ENCODE measurements at regions not wholly inside any gene's neighbourhood (a gene's known extent, or its start where the extent isn't known, plus 50 kb on each side); places are given as distances from the start of the nearest gene placed in this dataset.

DNA sequence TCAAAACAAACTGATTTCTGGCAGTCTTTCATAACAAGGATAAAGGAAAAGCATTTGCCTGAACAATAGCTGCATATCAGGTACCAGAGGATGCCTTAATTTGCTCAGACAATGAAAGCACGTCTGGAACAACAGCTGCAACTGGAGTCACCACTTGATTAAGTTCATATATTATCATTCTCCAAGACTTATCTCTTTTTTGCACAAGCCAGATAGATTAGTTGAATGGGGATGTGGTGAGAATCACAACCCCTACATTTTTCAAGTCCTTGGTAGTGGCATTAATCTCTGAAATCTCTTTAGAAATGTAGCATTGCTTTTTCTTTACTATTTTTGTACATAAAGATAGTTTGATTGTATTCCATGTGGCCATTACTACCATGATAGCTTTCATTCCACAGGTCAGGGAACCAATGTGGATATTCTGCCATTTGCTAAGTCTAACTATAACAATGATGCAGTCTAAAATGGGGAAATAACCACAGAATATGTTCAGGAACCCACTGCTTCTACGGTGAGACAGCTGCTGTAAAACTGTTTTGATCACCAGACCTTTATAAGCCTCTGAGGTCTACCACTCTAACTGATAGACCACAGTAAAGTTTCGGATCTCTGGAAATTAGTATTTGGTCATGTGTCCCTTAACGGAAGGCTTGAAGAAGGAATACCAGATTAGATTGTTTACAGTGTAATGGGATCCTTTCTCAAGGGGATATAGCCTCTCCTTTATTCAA, 1176.2 kb downstream of the DNAJB9 start:
- Histone ChIP-seq H3K79me2 (ENCODE audit: control insufficient read depth, insufficient read depth, low read length) (no peaks in the 10 kb centered on the region), H2AFZ (ENCODE audit: control insufficient read depth, low read depth, low read length) (no peak overlapping the region), H3K27ac (ENCODE audit: control insufficient read depth, insufficient read depth) (no peak overlapping the region), H3K4me3 (no peak overlapping the region), H3K4me1 (ENCODE audit: control insufficient read depth, insufficient read depth, low read length) (no peaks in the 10 kb centered on the region), H3K27me3 (replicated peaks in 1 of 2; ENCODE audit: control insufficient read depth in 2 of 2, insufficient read depth in 2 of 2, low read length in 1 of 2) (no peaks in the 10 kb centered on the region), H3K9me3 (replicated peaks; ENCODE audit: control insufficient read depth, insufficient read depth, low read length) (no peaks in the 10 kb centered on the region), H3K4me2 (ENCODE audit: control insufficient read depth, insufficient read depth) (no peak overlapping the region), H3K36me3 (ENCODE audit: control insufficient read depth in 2 of 2, insufficient read depth in 2 of 2, low read length in 1 of 2) (no peaks in the 10 kb centered on the region), H3K9ac (ENCODE audit: control insufficient read depth, insufficient read depth, low read length) (no peak overlapping the region), H4K20me1 (ENCODE audit: control insufficient read depth, insufficient read depth) (no peaks in the 10 kb centered on the region)
- ATAC-seq (no peak), DNase-seq (ENCODE audit: low read depth, low spot score) (no peak), FAIRE-seq (no peak)
- 12% methylated on average over 4 of the region's 4 CpGs for WGBS (ENCODE audit: insufficient coverage, insufficient replicate concordance, low lambda C conversion rate, missing lambda C conversion rate)
- in situ Hi-C loops (cut with MboI): no loop called here
- SMC1A ChIA-PET (ENCODE audit: uncharacterized antibody, unreplicated experiment): no interaction called here
- intact Hi-C loops (cut with micrococcal nuclease; ENCODE audit: unreplicated experiment): no loop called here
- BruUV-seq (replicated peaks): no TSS peak
- CTCF ChIA-PET: no interaction called here
- POLR2A ChIA-PET: no interaction called here
- RAD21 ChIA-PET (ENCODE audit: unreplicated experiment): no interaction called here
- TF ChIP-seq EP300 (IDR thresholded peaks at IDR 0.05; ENCODE audit: borderline replicate concordance in 1 of 2, control insufficient read depth in 1 of 2, low read depth in 2 of 2, low read length in 2 of 2): no peak
- TF ChIP-seq, protein P1, sequence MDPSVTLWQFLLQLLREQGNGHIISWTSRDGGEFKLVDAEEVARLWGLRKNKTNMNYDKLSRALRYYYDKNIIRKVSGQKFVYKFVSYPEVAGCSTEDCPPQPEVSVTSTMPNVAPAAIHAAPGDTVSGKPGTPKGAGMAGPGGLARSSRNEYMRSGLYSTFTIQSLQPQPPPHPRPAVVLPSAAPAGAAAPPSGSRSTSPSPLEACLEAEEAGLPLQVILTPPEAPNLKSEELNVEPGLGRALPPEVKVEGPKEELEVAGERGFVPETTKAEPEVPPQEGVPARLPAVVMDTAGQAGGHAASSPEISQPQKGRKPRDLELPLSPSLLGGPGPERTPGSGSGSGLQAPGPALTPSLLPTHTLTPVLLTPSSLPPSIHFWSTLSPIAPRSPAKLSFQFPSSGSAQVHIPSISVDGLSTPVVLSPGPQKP (IDR thresholded peaks at IDR 0.05; ENCODE audit: low read depth, low read length): no peak
- TF ChIP-seq SRF (IDR thresholded peaks at IDR 0.05; ENCODE audit: low read depth in 2 of 2, low read length in 2 of 2): no peak
- TF ChIP-seq, protein P2, sequence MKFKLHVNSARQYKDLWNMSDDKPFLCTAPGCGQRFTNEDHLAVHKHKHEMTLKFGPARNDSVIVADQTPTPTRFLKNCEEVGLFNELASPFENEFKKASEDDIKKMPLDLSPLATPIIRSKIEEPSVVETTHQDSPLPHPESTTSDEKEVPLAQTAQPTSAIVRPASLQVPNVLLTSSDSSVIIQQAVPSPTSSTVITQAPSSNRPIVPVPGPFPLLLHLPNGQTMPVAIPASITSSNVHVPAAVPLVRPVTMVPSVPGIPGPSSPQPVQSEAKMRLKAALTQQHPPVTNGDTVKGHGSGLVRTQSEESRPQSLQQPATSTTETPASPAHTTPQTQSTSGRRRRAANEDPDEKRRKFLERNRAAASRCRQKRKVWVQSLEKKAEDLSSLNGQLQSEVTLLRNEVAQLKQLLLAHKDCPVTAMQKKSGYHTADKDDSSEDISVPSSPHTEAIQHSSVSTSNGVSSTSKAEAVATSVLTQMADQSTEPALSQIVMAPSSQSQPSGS (IDR thresholded peaks at IDR 0.05; ENCODE audit: low read length): no peak
- TF ChIP-seq, protein P3, sequence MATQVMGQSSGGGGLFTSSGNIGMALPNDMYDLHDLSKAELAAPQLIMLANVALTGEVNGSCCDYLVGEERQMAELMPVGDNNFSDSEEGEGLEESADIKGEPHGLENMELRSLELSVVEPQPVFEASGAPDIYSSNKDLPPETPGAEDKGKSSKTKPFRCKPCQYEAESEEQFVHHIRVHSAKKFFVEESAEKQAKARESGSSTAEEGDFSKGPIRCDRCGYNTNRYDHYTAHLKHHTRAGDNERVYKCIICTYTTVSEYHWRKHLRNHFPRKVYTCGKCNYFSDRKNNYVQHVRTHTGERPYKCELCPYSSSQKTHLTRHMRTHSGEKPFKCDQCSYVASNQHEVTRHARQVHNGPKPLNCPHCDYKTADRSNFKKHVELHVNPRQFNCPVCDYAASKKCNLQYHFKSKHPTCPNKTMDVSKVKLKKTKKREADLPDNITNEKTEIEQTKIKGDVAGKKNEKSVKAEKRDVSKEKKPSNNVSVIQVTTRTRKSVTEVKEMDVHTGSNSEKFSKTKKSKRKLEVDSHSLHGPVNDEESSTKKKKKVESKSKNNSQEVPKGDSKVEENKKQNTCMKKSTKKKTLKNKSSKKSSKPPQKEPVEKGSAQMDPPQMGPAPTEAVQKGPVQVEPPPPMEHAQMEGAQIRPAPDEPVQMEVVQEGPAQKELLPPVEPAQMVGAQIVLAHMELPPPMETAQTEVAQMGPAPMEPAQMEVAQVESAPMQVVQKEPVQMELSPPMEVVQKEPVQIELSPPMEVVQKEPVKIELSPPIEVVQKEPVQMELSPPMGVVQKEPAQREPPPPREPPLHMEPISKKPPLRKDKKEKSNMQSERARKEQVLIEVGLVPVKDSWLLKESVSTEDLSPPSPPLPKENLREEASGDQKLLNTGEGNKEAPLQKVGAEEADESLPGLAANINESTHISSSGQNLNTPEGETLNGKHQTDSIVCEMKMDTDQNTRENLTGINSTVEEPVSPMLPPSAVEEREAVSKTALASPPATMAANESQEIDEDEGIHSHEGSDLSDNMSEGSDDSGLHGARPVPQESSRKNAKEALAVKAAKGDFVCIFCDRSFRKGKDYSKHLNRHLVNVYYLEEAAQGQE (IDR thresholded peaks at IDR 0.05; ENCODE audit: low read depth, low read length): no peak
- TF ChIP-seq, protein P4, sequence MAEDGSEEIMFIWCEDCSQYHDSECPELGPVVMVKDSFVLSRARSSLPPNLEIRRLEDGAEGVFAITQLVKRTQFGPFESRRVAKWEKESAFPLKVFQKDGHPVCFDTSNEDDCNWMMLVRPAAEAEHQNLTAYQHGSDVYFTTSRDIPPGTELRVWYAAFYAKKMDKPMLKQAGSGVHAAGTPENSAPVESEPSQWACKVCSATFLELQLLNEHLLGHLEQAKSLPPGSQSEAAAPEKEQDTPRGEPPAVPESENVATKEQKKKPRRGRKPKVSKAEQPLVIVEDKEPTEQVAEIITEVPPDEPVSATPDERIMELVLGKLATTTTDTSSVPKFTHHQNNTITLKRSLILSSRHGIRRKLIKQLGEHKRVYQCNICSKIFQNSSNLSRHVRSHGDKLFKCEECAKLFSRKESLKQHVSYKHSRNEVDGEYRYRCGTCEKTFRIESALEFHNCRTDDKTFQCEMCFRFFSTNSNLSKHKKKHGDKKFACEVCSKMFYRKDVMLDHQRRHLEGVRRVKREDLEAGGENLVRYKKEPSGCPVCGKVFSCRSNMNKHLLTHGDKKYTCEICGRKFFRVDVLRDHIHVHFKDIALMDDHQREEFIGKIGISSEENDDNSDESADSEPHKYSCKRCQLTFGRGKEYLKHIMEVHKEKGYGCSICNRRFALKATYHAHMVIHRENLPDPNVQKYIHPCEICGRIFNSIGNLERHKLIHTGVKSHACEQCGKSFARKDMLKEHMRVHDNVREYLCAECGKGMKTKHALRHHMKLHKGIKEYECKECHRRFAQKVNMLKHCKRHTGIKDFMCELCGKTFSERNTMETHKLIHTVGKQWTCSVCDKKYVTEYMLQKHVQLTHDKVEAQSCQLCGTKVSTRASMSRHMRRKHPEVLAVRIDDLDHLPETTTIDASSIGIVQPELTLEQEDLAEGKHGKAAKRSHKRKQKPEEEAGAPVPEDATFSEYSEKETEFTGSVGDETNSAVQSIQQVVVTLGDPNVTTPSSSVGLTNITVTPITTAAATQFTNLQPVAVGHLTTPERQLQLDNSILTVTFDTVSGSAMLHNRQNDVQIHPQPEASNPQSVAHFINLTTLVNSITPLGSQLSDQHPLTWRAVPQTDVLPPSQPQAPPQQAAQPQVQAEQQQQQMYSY (CRISPR knock-in tag; IDR thresholded peaks at IDR 0.05): no peak
- TF ChIP-seq, protein P5, sequence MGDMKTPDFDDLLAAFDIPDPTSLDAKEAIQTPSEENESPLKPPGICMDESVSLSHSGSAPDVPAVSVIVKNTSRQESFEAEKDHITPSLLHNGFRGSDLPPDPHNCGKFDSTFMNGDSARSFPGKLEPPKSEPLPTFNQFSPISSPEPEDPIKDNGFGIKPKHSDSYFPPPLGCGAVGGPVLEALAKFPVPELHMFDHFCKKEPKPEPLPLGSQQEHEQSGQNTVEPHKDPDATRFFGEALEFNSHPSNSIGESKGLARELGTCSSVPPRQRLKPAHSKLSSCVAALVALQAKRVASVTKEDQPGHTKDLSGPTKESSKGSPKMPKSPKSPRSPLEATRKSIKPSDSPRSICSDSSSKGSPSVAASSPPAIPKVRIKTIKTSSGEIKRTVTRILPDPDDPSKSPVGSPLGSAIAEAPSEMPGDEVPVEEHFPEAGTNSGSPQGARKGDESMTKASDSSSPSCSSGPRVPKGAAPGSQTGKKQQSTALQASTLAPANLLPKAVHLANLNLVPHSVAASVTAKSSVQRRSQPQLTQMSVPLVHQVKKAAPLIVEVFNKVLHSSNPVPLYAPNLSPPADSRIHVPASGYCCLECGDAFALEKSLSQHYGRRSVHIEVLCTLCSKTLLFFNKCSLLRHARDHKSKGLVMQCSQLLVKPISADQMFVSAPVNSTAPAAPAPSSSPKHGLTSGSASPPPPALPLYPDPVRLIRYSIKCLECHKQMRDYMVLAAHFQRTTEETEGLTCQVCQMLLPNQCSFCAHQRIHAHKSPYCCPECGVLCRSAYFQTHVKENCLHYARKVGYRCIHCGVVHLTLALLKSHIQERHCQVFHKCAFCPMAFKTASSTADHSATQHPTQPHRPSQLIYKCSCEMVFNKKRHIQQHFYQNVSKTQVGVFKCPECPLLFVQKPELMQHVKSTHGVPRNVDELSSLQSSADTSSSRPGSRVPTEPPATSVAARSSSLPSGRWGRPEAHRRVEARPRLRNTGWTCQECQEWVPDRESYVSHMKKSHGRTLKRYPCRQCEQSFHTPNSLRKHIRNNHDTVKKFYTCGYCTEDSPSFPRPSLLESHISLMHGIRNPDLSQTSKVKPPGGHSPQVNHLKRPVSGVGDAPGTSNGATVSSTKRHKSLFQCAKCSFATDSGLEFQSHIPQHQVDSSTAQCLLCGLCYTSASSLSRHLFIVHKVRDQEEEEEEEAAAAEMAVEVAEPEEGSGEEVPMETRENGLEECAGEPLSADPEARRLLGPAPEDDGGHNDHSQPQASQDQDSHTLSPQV (IDR thresholded peaks at IDR 0.05): no peak
- TF ChIP-seq FOXK2 (IDR thresholded peaks at IDR 0.05): no peak
